ENCODE measurements at regions not wholly inside any gene's neighbourhood (a gene's known extent, or its start where the extent isn't known, plus 50 kb on each side); places are given as distances from the start of the nearest gene placed in this dataset.

DNA sequence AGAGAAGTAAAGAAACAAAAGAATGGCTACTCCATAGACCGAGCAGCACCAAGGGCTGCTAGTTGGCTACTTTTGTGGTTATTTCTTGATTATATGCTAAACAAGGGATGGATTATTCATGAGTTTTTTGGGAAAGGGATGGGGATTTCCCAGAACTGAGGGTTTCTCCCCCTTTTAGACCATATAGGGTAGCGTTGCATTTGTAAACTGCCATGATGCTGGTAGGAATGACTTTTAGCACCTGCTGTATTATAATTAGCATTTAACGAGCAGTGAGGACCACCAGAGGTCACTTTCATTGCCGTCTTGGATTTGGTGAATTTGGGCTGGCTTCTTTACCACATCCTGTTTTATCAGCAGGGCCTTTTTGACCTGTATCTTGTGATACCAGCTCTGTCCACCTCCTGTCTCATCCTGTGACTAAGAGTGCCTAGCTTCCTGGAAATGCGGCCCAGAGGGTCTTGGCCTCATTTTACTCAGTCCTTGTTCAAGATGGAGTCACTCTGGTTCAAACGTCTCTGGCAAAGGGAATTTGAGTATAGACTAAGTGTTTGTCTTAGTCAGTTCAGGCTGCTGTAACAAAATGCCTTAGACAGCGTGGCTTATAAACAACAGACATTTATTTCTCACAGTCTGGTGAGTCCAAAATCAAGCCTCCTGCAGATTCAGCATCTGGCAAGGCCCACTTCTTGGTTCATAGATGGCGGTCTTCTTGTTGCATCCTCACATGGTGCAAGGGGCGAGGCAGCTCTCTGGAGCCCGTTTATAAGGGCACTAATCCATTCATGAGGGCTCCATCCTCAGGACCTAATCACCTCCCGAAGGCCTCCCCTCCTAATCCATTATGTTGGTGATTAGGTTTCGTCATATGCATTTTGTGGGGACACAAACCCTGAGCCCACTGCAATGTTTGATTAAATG lies 348.3 kb upstream of the SFSWAP start:
- Histone ChIP-seq H3K27ac (no peak overlapping the region), H3K9me3 (ENCODE audit: control insufficient read depth, low read length) (no peaks in the 10 kb centered on the region), H3K4me1 (no peaks in the 10 kb centered on the region), H3K4me2 (ENCODE audit: low read length) (no peak overlapping the region), H3K27me3 (ENCODE audit: control insufficient read depth, insufficient read depth, low read length) (no peaks in the 10 kb centered on the region), H3K79me2 (no peaks in the 10 kb centered on the region), H2AFZ (no peak overlapping the region), H3K4me3 (ENCODE audit: low read depth, low read length) (no peak overlapping the region), H3K36me3 (ENCODE audit: control insufficient read depth, insufficient read depth, low read length) (no peaks in the 10 kb centered on the region), H3K9ac (no peak overlapping the region)
- TF ChIP-seq, protein P1, sequence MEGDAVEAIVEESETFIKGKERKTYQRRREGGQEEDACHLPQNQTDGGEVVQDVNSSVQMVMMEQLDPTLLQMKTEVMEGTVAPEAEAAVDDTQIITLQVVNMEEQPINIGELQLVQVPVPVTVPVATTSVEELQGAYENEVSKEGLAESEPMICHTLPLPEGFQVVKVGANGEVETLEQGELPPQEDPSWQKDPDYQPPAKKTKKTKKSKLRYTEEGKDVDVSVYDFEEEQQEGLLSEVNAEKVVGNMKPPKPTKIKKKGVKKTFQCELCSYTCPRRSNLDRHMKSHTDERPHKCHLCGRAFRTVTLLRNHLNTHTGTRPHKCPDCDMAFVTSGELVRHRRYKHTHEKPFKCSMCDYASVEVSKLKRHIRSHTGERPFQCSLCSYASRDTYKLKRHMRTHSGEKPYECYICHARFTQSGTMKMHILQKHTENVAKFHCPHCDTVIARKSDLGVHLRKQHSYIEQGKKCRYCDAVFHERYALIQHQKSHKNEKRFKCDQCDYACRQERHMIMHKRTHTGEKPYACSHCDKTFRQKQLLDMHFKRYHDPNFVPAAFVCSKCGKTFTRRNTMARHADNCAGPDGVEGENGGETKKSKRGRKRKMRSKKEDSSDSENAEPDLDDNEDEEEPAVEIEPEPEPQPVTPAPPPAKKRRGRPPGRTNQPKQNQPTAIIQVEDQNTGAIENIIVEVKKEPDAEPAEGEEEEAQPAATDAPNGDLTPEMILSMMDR (IDR thresholded peaks at IDR 0.05) = no peak

GRCh38 chr12:131363393-131363792 lies 347.5 kb upstream of the SFSWAP start:
- no peak overlapping the region for H3K4me3 ChIP-seq (ENCODE audit: low read depth, low read length)
- no peaks in the 10 kb centered on the region for H3K4me1 ChIP-seq
- H2AFZ ChIP-seq = no peak overlapping the region
- H3K9me3 ChIP-seq (ENCODE audit: control insufficient read depth, low read length) = no peaks in the 10 kb centered on the region
- no peak overlapping the region for H3K27ac ChIP-seq
- H3K79me2 ChIP-seq = no peaks in the 10 kb centered on the region
- no peaks in the 10 kb centered on the region for H3K36me3 ChIP-seq (ENCODE audit: control insufficient read depth, insufficient read depth, low read length)
- H3K27me3 ChIP-seq (ENCODE audit: control insufficient read depth, insufficient read depth, low read length) = no peaks in the 10 kb centered on the region
- no peak overlapping the region for H3K9ac ChIP-seq
- no peak overlapping the region for H3K4me2 ChIP-seq (ENCODE audit: low read length)
- TF ChIP-seq, protein P1 (IDR thresholded peaks at IDR 0.05) = no peak

GRCh38 chr12:131363841-131364495 lies 346.9 kb upstream of the SFSWAP start:
- H3K9me3 ChIP-seq (ENCODE audit: control insufficient read depth, low read length) = no peaks in the 10 kb centered on the region
- H3K36me3 ChIP-seq (ENCODE audit: control insufficient read depth, insufficient read depth, low read length) = no peaks in the 10 kb centered on the region
- no peak overlapping the region for H2AFZ ChIP-seq
- H3K4me3 ChIP-seq (ENCODE audit: low read depth, low read length) = no peak overlapping the region
- TF ChIP-seq, protein P1 (IDR thresholded peaks at IDR 0.05) = no peak
- H3K9ac ChIP-seq = no peak overlapping the region
- H3K27me3 ChIP-seq (ENCODE audit: control insufficient read depth, insufficient read depth, low read length) = no peaks in the 10 kb centered on the region
- no peak overlapping the region for H3K4me2 ChIP-seq (ENCODE audit: low read length)
- H3K4me1 ChIP-seq = no peaks in the 10 kb centered on the region
- H3K27ac ChIP-seq = no peak overlapping the region
- H3K79me2 ChIP-seq = no peaks in the 10 kb centered on the region

GRCh38 chr12:131364903-131365820 lies 345.7 kb upstream of the SFSWAP start:
- H3K4me2 ChIP-seq (ENCODE audit: low read length) = no peak overlapping the region
- H2AFZ ChIP-seq = no peak overlapping the region
- no peaks in the 10 kb centered on the region for H3K9me3 ChIP-seq (ENCODE audit: control insufficient read depth, low read length)
- no peak overlapping the region for H3K27ac ChIP-seq
- no peaks in the 10 kb centered on the region for H3K79me2 ChIP-seq
- no peak overlapping the region for H3K4me3 ChIP-seq (ENCODE audit: low read depth, low read length)
- no peaks in the 10 kb centered on the region for H3K4me1 ChIP-seq
- no peaks in the 10 kb centered on the region for H3K27me3 ChIP-seq (ENCODE audit: control insufficient read depth, insufficient read depth, low read length)
- no peaks in the 10 kb centered on the region for H3K36me3 ChIP-seq (ENCODE audit: control insufficient read depth, insufficient read depth, low read length)
- no peak overlapping the region for H3K9ac ChIP-seq
- TF ChIP-seq, protein P1 (IDR thresholded peaks at IDR 0.05) = no peak

All from parathyroid adenoma (tissue), 2 donors.